ENCODE measurements at regions not wholly inside any gene's neighbourhood (a gene's known extent, or its start where the extent isn't known, plus 50 kb on each side); places are given as distances from the start of the nearest gene placed in this dataset.

DNA sequence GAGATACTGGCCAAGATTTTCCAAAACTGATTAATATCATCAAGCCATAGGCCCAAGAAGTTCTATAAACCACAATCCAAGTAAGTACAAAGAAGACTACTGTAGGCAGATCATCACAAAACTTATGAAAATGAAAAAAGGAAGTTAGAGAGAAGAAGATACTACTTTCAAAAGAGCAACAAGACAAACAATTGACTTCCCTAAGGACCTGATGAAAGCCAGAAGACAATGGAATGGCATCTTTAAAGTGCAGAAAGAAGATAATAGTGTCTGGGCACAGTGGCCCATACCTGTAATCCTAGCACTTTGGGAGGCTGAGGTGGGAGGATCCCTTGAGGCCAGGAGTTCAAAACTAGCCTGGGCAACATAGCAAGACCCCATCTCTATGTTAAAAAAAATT is 243.1 kb downstream of the PRDM2 start:
- no peaks in the 10 kb centered on the region for H3K36me3 ChIP-seq (ENCODE audit: low read depth)
- H3K4me3 ChIP-seq: no peak overlapping the region
- H3K9me2 ChIP-seq (ENCODE audit: insufficient read depth): no peaks in the 10 kb centered on the region
- H3K9me3 ChIP-seq (ENCODE audit: insufficient read depth, low read depth): no peaks in the 10 kb centered on the region
- no peak overlapping the region for H3K4me2 ChIP-seq
- intact Hi-C loops (cut with micrococcal nuclease; ENCODE audit: unreplicated experiment): no loop called here
- H2AFZ ChIP-seq: no peak overlapping the region
- H4K20me1 ChIP-seq (ENCODE audit: insufficient read depth): no peaks in the 10 kb centered on the region
- no peaks in the 10 kb centered on the region for H3K27me3 ChIP-seq (ENCODE audit: insufficient read depth, low read depth)
- no TSS peak for BruUV-seq (replicated peaks)
- H3F3A ChIP-seq (ENCODE audit: insufficient read depth, low read depth): no peaks in the 10 kb centered on the region
- ChIA-PET POLR2A (ENCODE audit: unreplicated experiment) (no interaction called here), CTCF (no interaction called here)
- H3K79me2 ChIP-seq (ENCODE audit: low read depth): no peaks in the 10 kb centered on the region
- no peak for DNase-seq
- H3K27ac ChIP-seq: no peak overlapping the region
- H3K4me1 ChIP-seq (replicated peaks; ENCODE audit: insufficient read depth): no peaks in the 10 kb centered on the region
- TF ChIP-seq EZH2 (IDR thresholded peaks at IDR 0.05; ENCODE audit: low read depth): no peak

DNA sequence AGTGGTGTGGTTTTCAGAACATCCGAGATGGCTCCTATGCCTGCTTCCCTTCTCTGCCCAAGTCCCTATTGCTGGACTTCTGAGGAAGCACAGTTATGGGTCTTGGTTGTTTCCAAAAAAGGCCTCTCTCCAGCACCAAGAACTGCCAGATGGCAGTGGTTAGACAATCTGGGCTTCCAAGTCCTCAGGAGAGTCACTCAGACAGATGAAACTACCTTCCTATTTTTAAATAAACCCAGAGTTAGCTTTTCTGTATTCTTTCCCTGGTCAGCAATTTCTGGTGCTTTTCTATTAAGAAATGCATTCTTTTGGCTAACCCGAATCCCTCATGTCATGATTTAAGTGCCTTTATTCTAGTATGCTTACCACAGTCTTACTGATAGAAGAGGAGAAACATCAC is 245.9 kb downstream of the PRDM2 start:
- DNase-seq: no peak
- Histone ChIP-seq H3K9me3 (ENCODE audit: insufficient read depth, low read depth) (no peaks in the 10 kb centered on the region), H3K4me3 (no peak overlapping the region), H3K4me2 (no peak overlapping the region), H3F3A (ENCODE audit: insufficient read depth, low read depth) (no peaks in the 10 kb centered on the region), H3K9me2 (ENCODE audit: insufficient read depth) (no peaks in the 10 kb centered on the region), H3K4me1 (replicated peaks; ENCODE audit: insufficient read depth) (no peaks in the 10 kb centered on the region), H4K20me1 (ENCODE audit: insufficient read depth) (no peaks in the 10 kb centered on the region), H3K27me3 (ENCODE audit: insufficient read depth, low read depth) (no peaks in the 10 kb centered on the region), H3K27ac (no peak overlapping the region), H2AFZ (no peak overlapping the region), H3K36me3 (ENCODE audit: low read depth) (no peaks in the 10 kb centered on the region), H3K79me2 (ENCODE audit: low read depth) (no peaks in the 10 kb centered on the region)
- TF ChIP-seq EZH2 (IDR thresholded peaks at IDR 0.05; ENCODE audit: low read depth): no peak
- TF ChIP-seq, protein P1, sequence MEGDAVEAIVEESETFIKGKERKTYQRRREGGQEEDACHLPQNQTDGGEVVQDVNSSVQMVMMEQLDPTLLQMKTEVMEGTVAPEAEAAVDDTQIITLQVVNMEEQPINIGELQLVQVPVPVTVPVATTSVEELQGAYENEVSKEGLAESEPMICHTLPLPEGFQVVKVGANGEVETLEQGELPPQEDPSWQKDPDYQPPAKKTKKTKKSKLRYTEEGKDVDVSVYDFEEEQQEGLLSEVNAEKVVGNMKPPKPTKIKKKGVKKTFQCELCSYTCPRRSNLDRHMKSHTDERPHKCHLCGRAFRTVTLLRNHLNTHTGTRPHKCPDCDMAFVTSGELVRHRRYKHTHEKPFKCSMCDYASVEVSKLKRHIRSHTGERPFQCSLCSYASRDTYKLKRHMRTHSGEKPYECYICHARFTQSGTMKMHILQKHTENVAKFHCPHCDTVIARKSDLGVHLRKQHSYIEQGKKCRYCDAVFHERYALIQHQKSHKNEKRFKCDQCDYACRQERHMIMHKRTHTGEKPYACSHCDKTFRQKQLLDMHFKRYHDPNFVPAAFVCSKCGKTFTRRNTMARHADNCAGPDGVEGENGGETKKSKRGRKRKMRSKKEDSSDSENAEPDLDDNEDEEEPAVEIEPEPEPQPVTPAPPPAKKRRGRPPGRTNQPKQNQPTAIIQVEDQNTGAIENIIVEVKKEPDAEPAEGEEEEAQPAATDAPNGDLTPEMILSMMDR (conservative IDR thresholded peaks at IDR 0.05): no peak
- BruUV-seq (replicated peaks): no TSS peak
- ChIA-PET POLR2A (ENCODE audit: unreplicated experiment) (no interaction called here), CTCF (no interaction called here)
- intact Hi-C loops (cut with micrococcal nuclease; ENCODE audit: unreplicated experiment): no loop called here

DNA sequence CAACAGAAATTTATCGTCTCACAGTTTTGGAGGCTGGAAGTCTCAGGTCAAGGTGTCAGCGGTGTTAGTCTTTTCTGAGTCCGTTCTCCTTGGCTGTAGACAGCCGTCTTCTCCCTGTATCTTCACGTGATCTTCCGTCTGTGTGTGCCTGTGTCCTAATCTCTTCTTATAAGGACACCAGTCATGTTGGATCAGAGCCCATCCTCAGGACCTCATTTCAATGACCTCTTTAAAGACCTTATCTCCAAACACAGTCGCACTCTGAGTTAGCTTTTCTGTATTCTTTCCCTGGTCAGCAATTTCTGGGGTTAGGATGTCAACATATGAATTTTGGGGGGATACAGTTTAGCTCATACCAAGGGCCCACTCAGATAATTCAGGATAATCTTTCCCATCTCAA is 247.7 kb downstream of the PRDM2 start:
- no TSS peak for BruUV-seq (replicated peaks)
- H3F3A ChIP-seq (ENCODE audit: insufficient read depth, low read depth): no peaks in the 10 kb centered on the region
- H3K36me3 ChIP-seq (ENCODE audit: low read depth): no peaks in the 10 kb centered on the region
- CTCF ChIA-PET: no interaction called here
- no peaks in the 10 kb centered on the region for H3K4me1 ChIP-seq (replicated peaks; ENCODE audit: insufficient read depth)
- TF ChIP-seq, protein P1 (conservative IDR thresholded peaks at IDR 0.05): no peak
- no peak for TF ChIP-seq EZH2 (IDR thresholded peaks at IDR 0.05; ENCODE audit: low read depth)
- H4K20me1 ChIP-seq (ENCODE audit: insufficient read depth): no peaks in the 10 kb centered on the region
- no peak for DNase-seq
- H3K27ac ChIP-seq: no peak overlapping the region
- intact Hi-C loops (cut with micrococcal nuclease; ENCODE audit: unreplicated experiment): no loop called here
- no peaks in the 10 kb centered on the region for H3K79me2 ChIP-seq (ENCODE audit: low read depth)
- H3K9me3 ChIP-seq (ENCODE audit: insufficient read depth, low read depth): no peaks in the 10 kb centered on the region
- H3K4me3 ChIP-seq: no peak overlapping the region
- H3K27me3 ChIP-seq (ENCODE audit: insufficient read depth, low read depth): no peaks in the 10 kb centered on the region
- no peaks in the 10 kb centered on the region for H3K9me2 ChIP-seq (ENCODE audit: insufficient read depth)
- no peak overlapping the region for H2AFZ ChIP-seq
- POLR2A ChIA-PET (ENCODE audit: unreplicated experiment): no interaction called here
- H3K4me2 ChIP-seq: no peak overlapping the region

DNA sequence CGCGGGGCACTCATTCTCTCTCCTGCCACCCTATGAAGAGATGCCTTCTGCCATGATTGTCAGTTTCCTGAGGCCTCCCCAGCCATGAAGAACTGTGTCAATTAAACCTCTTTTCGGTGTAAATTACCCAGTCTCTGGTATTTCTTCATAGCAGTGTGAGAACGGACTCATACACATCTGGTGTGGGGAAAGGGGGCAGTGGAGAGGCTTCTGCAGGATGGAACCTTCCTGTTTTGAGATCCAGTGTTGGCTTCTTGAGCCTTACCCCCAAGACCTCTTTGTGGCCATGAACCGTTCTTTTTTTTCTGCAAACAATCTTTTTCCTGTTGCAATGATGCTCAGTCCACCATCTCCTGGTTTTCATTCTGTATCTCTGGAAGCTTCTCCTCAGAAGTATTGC is 248.4 kb downstream of the PRDM2 start:
- ChIA-PET CTCF (no interaction called here), POLR2A (ENCODE audit: unreplicated experiment) (no interaction called here)

More for the DNA sequence above, 248.4 kb downstream of the PRDM2 start:
- H3K4me2 ChIP-seq: no peak overlapping the region
- no peak overlapping the region for H3K27ac ChIP-seq
- no peak for DNase-seq
- no peaks in the 10 kb centered on the region for H3K4me1 ChIP-seq (replicated peaks; ENCODE audit: insufficient read depth)
- H3K27me3 ChIP-seq (ENCODE audit: insufficient read depth, low read depth): no peaks in the 10 kb centered on the region
- H2AFZ ChIP-seq: no peak overlapping the region
- H3K9me2 ChIP-seq (ENCODE audit: insufficient read depth): no peaks in the 10 kb centered on the region
- no peaks in the 10 kb centered on the region for H3K36me3 ChIP-seq (ENCODE audit: low read depth)
- no peaks in the 10 kb centered on the region for H3K9me3 ChIP-seq (ENCODE audit: insufficient read depth, low read depth)
- no peaks in the 10 kb centered on the region for H3F3A ChIP-seq (ENCODE audit: insufficient read depth, low read depth)
- no peak for TF ChIP-seq EZH2 (IDR thresholded peaks at IDR 0.05; ENCODE audit: low read depth)
- TF ChIP-seq, protein P1 (conservative IDR thresholded peaks at IDR 0.05): no peak
- no TSS peak for BruUV-seq (replicated peaks)
- intact Hi-C loops (cut with micrococcal nuclease; ENCODE audit: unreplicated experiment): no loop called here
- H3K79me2 ChIP-seq (ENCODE audit: low read depth): no peaks in the 10 kb centered on the region
- no peaks in the 10 kb centered on the region for H4K20me1 ChIP-seq (ENCODE audit: insufficient read depth)
- H3K4me3 ChIP-seq: no peak overlapping the region

Measured in PC-9 (cell line).